Psoas muscle (tissue), 7 donors: ENCODE measurements at regions not wholly inside any gene's neighbourhood (a gene's known extent, or its start where the extent isn't known, plus 50 kb on each side); places are given as distances from the start of the nearest gene placed in this dataset.

Source experiments
- ATAC-seq, 4 donors: fragments of 200-7000 bp; cut with Tn5 transposase; one replicate each; pipeline ENCODE4 v1.9.1; 2020; ENCODE audit warnings: moderate library complexity in 3 of 4, mild to moderate bottlenecking in 2 of 4
- DNase-seq, 2 donors: peaks; one replicate each; pipeline ENCODE4 v3.0.0-alpha.2; 2020
- H3K27ac ChIP-seq: fragments of 200-600 bp; one replicate; pipeline ENCODE4 v1.8.0; 2022
- H3K27me3 ChIP-seq, 3 donors: fragments of 200-600 bp in 1 of 3; one replicate each; pipeline versions ENCODE4 v1.6.1 to v1.8.0; 2013 to 2022; ENCODE audit warnings: low read length in 2 of 3, mild to moderate bottlenecking in 2 of 3, moderate library complexity in 1 of 3; ENCODE audit not compliant: insufficient read depth in 3 of 3
- H3K36me3 ChIP-seq, 2 donors: fragments of 200-600 bp in 1 of 2; one replicate each; pipeline versions ENCODE4 v1.6.1 to v1.8.0; 2013 to 2022; ENCODE audit warnings: low read depth in 1 of 2, mild to moderate bottlenecking in 1 of 2, moderate library complexity in 1 of 2; ENCODE audit not compliant: insufficient read depth in 1 of 2
- H3K4me1 ChIP-seq: fragments of 200-600 bp; one replicate; pipeline ENCODE4 v1.8.0; 2022
- H3K4me3 ChIP-seq: fragments of 200-600 bp; one replicate; pipeline ENCODE4 v1.8.0; 2022; ENCODE audit warnings: mild to moderate bottlenecking
- H3K9me3 ChIP-seq: fragments of 200-600 bp; one replicate; pipeline ENCODE4 v1.8.0; 2022
- WGBS, 3 donors: extraction: QIAGEN DNeasy Blood & Tissue Kit; methylation state at CpG; one replicate each; pipeline versions ENCODE4 v1.1.6 to v1.1.7; 2013; 5-methylcytosine and 5-hydroxymethylcytosine counted together
- intact Hi-C, 2 donors: fragments of 100-400 bp; cut with DNase I; formaldehyde crosslinking; loops; one replicate each; pipeline versions ENCODE4 v1.11.0 to v1.14.2; 2022
- TF ChIP-seq, protein P1 (sequence below): fragments of 200-600 bp; IDR thresholded peaks from one replicate; pipeline ENCODE4 v1.8.0; 2022; ENCODE audit warnings: antibody characterized with exemption
- donor health status: healthy with polysubstance abuse.
- donor health status: DM: no; HTN: no; CAD: no; lungs with moderate emphysema.
- donor health status: Bipolar disorder and iron deficiency.
- donor health status: healthy.
- donor health status: DM: yes; HTN: yes; CAD: no.
- donor health status: DM: no; HTN: no; CAD: no.
- donor health status: DM: yes; HTN: yes; CAD: no.

DNA sequence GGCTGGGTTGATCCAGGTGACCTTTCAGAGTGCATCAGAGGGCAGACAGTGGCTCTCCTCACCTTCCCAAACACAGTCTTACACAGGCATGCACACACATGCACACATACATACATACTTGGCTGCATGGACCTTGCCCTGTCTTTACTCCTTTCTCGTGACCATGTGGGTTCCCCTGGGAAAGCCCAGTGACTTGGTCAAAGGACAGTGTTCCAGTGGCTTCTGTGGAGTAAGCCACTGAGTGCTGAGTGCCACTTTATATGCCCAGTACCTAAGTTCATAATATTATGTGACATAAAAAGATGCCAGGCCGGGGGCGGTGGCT, 249.4 kb downstream of the MYCN start:
- TF ChIP-seq, protein P1, sequence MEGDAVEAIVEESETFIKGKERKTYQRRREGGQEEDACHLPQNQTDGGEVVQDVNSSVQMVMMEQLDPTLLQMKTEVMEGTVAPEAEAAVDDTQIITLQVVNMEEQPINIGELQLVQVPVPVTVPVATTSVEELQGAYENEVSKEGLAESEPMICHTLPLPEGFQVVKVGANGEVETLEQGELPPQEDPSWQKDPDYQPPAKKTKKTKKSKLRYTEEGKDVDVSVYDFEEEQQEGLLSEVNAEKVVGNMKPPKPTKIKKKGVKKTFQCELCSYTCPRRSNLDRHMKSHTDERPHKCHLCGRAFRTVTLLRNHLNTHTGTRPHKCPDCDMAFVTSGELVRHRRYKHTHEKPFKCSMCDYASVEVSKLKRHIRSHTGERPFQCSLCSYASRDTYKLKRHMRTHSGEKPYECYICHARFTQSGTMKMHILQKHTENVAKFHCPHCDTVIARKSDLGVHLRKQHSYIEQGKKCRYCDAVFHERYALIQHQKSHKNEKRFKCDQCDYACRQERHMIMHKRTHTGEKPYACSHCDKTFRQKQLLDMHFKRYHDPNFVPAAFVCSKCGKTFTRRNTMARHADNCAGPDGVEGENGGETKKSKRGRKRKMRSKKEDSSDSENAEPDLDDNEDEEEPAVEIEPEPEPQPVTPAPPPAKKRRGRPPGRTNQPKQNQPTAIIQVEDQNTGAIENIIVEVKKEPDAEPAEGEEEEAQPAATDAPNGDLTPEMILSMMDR, result no peak
- WGBS, 3 donors, result 91 to 94% (median 91%) methylated on average over 3 of the region's 3 CpGs
- DNase-seq (no peak), ATAC-seq (no peak)
- Histone ChIP-seq H3K27me3 (no peaks in the 10 kb centered on the region), H3K27ac (no peak overlapping the region), H3K4me1 (no peaks in the 10 kb centered on the region), H3K36me3 (no peaks in the 10 kb centered on the region), H3K9me3 (no peaks in the 10 kb centered on the region), H3K4me3 (no peak overlapping the region)
- intact Hi-C loops, result no loop called here

DNA sequence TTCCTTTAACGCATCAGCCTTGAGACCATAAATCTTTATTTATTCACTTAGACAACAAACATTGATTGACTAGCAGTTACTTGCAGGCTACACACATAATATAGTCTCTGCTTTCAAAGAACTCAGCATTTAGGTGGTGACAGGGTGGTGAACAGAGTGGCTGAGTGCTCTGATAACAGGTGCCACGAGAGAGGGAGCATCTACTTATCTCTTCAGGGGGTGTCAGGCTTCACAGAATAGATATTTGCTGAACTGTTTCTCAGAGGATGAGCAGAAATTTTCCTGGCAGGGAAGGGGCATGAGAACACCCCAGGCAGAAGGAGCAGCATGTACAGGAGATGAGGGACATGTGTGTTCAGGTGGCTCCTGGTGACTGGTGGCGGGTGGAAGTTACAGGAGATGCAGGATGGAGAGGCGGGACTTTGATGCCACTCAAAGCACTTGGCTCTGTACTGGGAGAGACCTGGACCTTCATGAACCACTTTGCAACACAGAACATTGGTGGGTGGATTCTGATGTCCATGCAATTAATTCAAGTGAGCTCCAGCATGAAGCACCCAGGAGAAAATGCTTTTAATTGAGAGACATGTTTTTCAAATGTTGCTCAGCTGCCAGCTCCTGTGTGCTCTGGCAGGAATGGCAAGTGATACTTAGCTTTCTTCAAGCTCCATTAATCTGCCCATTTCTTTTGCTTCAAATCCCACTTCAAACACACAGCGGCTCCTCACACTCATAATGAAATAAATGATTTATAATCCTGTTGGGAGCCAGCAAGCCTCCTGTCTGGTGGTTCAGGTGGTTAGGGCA, 248.9 kb downstream of the MYCN start:
- Histone ChIP-seq H3K4me1 (no peaks in the 10 kb centered on the region), H3K4me3 (no peak overlapping the region), H3K27me3 (no peaks in the 10 kb centered on the region), H3K36me3 (no peaks in the 10 kb centered on the region), H3K9me3 (no peaks in the 10 kb centered on the region), H3K27ac (no peak overlapping the region)
- ATAC-seq (no peak), DNase-seq (no peak)
- WGBS, 3 donors, result 86 to 91% (median 86%) methylated on average over 5 of the region's 5 CpGs
- TF ChIP-seq, protein P1, result no peak
- intact Hi-C loops, result no loop called here

DNA sequence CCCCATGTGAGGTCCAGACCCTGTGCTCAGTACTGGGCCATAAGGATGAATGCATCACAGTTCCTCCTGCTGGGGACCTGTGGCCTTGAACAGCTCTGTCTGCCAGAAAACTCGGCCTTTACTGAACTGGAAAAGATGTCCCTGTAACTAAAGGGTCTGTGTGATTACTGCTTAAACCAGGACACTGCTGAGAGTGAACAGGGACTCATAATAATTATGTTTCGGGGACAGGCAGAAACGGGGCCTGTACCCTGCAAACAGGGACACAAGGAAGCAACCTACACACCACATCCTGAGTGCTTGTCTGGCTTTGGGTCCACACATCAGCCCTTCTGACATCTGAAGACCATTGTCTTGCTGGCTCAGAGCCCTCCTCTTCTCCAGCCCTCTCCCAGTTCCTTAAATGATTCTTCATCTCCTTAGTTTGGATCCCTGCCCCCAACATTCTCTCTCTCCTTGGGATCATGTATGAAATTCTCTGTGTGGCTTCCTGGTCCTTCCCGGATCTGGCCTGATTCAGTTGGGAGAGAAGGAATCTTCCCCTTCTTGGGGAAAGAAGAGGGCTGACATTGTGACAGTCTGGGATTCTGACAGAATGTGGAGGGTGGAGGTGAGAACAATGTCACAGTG, 248.0 kb downstream of the MYCN start:
- H3K4me3 ChIP-seq, result no peak overlapping the region
- intact Hi-C loops, result no loop called here
- WGBS, 3 donors, result 73 to 84% (median 74%) methylated on average over 4 of the region's 4 CpGs
- no peaks in the 10 kb centered on the region for H3K4me1 ChIP-seq
- H3K27me3 ChIP-seq, result no peaks in the 10 kb centered on the region
- DNase-seq (no peak), ATAC-seq (no peak)
- H3K27ac ChIP-seq, result no peak overlapping the region
- no peaks in the 10 kb centered on the region for H3K36me3 ChIP-seq
- no peaks in the 10 kb centered on the region for H3K9me3 ChIP-seq
- TF ChIP-seq, protein P1, result no peak

DNA sequence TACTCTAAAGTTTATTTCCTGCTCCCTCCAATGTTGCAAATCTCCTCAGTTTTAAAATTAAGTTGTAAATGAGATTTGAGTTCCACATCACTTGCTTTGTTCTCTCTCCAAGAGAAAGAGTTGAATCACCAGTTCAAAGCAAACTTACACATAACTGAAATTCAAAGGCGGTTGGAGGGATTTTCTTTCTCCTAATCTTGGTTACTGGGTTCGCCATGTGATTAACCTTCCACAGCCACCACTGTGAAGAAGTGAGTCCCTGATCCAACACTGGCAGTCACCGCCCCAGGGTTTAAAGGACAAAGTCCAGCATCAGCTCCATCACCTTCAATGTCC, 247.1 kb downstream of the MYCN start:
- DNase-seq (no peak), ATAC-seq (no peak)
- intact Hi-C loops, result no loop called here
- no peak overlapping the region for H3K4me3 ChIP-seq
- H3K9me3 ChIP-seq, result no peaks in the 10 kb centered on the region
- H3K4me1 ChIP-seq, result no peaks in the 10 kb centered on the region
- H3K27me3 ChIP-seq, result no peaks in the 10 kb centered on the region
- TF ChIP-seq, protein P1, result no peak
- 92 to 97% (median 96%) methylated on average over 3 of the region's 3 CpGs for WGBS, 3 donors
- H3K36me3 ChIP-seq, result no peaks in the 10 kb centered on the region
- no peak overlapping the region for H3K27ac ChIP-seq
